ENCODE measurements at regions not wholly inside any gene's neighbourhood (a gene's known extent, or its start where the extent isn't known, plus 50 kb on each side); places are given as distances from the start of the nearest gene placed in this dataset.

DNA sequence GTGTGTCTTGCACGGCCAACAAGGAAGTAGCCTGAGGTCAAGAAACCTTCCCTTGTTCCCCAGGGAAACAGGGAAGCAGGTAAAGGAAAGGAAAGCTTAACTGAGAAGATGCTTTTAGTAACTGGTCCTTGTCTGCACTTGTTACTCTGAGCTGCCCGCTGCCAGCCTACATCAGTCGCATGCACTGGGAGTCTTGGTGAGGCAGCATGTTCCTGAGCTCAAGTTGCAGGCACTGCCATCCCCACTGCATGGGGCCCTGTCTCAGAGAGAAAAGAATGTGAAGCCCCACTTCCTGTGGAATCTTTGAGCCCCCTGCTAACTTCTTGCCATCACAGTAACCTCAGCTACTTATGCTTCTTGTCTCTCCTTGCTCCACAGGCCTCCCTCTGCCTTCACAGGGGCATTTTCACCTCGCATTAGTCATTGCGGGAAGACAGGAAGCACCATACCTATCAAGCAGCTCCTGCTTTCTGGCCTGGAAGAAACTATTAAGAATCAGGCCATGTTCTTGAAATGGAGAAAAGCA lies 344.1 kb upstream of the ADAMTSL1 start:
- TF ChIP-seq POLR2A (IDR thresholded peaks at IDR 0.05; ENCODE audit: low read length) (no peak), GATA1 (IDR thresholded peaks at IDR 0.05; ENCODE audit: low read depth, low read length) (no peak)

Data from erythroblast (primary cell).